Stromal cell of bone marrow (primary cell): ENCODE measurements at regions not wholly inside any gene's neighbourhood (a gene's known extent, or its start where the extent isn't known, plus 50 kb on each side); places are given as distances from the start of the nearest gene placed in this dataset.
"Not testable (repeated sequence)": the region's sequence is repeated elsewhere in the genome, so short reads cannot be mapped to it uniquely, and the experiment has no call there.

ENCODE experiments used
- DNase-seq: peaks from one replicate; pipeline ENCODE4 v3.0.0-alpha.2; 2012; ENCODE audit warnings: low read depth

- DNase-seq = no peak
These were observed 348.9 kb upstream of the SLC39A10 start for GRCh38 chr2:195308163-195308562.

DNA sequence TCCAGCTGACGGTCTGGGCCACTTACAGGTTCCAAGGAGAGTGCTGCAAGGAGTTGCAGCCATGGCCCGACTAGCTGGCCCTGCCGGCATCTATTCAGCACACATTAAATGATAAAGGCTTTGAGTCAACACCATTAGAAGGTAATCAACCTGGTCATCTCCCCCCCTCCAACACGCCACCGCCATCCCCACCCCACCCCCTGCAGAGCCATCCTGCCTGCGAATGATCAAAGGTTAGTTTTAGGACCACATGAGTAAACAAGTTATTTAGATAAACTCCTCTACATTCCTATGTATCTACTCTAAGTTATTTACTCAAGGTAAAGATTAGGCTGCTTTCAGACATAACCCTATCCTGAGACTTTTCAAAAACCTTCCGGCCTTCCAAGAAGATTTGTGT lies 349.3 kb upstream of the SLC39A10 start:
- DNase-seq = no peak

- no peak for DNase-seq
These were observed 352.7 kb upstream of the SLC39A10 start for GRCh38 chr2:195304310-195304709.

GRCh38 chr2:195300631-195301030 lies 356.4 kb upstream of the SLC39A10 start:
- no peak for DNase-seq

DNA sequence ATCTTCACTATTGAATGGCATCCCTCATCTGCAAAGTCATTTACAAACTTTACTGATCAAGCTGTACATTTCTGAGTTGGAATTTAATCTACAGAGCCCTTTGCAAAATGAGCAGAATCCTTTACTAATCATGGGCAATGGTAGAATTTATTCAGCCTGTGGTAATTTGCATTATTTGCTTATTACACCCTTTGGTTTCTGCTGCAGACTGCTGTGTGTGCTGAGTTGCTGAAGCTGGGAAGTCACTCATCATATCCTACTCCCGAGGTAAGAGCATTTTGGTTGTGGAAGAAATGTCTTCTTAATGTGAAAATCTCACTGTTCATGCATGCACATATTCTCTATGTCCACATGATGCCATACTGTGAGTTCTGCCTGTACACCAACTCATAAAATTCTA lies 357.4 kb upstream of the SLC39A10 start:
- DNase-seq = no peak

DNA sequence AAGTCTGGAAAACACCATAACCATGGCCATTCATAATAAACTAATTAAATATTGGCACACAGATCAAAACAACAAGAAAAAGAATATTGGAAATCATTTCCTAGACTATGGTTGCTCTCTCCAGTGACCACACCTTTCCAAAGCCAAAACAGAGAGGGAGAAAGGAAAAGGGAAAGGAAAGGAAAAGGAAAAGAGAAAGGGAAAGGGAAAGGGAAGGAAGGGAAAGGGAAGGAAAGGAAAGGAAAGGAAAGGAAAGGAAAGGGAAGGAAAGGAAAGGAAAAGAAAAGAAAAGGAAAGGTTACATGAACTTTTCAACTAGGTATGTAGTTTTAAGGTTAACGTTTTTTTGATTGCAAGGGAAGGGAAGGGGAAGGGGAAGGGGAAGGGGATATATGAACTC lies 360.5 kb upstream of the SLC39A10 start:
- no peak for DNase-seq

GRCh38 chr2:195289081-195289480 lies 367.9 kb upstream of the SLC39A10 start:
- no peak for DNase-seq

GRCh38 chr2:195279840-195280427 lies 377.1 kb upstream of the SLC39A10 start:
- no peak for DNase-seq

DNA sequence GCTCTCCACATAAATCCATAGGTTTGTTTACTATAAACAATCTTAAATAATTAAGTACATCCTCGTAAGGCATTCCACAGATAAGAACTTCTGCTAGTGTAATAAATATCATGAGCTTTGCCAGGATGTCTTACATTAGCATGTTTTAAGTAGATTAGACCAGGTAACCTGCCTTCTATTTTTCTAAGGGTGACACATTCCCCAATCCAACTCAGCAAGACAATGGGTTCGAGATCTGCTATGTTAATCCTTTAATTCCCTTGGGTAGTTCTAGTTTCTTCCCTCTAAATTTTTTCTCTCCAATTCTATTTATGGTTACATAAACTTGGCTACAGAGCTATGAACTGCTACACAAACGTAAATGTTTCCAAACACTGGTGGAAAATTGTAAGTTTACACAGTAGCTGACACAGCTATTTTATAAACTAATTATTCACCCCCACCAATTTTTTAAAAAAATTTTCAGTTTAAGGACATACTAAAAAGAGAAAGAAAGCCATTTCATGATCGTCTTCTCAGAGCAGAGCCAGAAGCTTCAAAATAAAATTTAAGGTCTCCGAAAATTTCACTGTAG lies 386.5 kb upstream of the SLC39A10 start:
- DNase-seq = no peak

DNA sequence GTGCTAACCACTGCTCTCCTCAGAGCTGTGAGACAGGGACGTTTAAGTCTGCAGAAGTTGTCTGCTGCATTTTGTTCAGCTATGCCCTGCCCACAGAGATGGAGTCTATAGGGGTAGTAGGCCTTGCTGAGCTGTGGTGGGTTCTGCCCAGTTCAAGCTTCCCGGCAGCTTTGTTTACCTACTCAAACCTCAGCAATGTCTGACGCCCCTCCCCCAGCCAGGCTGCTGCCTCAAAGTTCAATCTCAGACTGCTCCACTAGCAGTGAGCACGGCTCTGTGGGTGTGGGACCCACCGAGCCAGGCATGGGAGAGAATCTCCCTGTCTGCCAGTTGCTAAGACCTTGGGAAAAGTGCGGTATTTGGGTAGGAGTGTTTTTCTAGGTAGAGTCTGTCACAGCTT lies 387.8 kb upstream of the SLC39A10 start:
- no peak for DNase-seq

DNA sequence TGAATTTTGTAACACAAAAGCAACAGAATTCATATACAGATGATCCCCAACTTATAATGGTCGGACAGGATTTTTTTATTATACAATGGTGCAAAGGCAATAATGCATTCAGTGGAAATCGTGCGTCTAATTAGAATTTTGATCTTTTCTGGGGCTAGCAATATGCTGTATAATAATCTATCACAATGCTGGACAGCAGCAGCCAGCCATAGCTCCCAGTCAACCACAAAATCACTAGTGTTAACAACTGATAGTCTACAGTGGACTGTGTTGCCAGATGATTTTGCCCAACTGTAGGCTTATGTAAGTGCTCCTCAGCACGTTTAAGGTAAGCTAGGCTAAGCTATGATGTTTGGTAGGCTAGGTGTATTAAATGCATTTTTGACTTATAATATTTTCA lies 399.0 kb upstream of the SLC39A10 start:
- DNase-seq = no peak

DNA sequence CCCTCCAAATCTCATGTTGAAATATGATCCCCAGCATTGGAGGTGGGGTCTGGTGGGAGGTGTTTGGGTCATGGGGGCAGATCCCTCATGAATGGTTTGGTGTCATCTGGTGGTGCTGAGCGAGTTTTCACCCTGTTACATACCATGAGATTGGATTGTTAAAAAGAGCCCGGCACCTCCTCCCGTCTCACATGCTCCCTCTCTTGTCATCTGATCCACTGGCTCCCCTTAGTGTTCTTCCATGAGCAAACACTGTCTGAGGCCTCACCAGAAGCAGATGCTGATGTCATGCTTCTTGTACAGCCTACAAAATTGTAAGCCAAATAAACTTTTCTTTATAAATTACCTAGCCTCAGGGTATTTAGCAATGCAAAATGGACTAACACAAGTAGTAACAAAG lies 405.0 kb upstream of the SLC39A10 start:
- no peak for DNase-seq

DNA sequence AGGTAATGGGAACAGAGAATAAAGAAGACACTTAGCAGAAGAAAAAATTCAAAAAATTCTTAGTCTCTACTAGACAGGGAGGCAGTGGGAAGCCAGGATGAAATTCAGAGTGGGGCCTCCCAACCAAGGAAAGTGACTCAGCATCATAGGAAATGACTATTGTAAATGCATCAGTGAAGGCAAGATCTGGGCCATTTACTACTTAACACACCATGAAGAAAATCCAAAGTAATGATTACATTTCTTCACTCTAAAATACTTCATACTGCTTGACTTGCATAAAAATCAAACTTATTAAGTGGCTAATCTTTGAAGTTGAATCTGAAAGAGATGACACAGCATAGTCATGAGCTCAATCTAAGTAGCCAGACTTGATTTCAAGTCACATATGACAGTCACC lies 405.8 kb upstream of the SLC39A10 start:
- DNase-seq = no peak

- DNase-seq = no peak
These were observed 418.2 kb upstream of the SLC39A10 start for GRCh38 chr2:195238826-195239225.

GRCh38 chr2:195238379-195238778 lies 418.6 kb upstream of the SLC39A10 start:
- no peak for DNase-seq

GRCh38 chr2:195228547-195228946 lies 428.5 kb upstream of the SLC39A10 start:
- not testable (repeated sequence) for DNase-seq

- no peak for DNase-seq
These were observed 443.0 kb upstream of the SLC39A10 start for GRCh38 chr2:195214072-195214471.

DNA sequence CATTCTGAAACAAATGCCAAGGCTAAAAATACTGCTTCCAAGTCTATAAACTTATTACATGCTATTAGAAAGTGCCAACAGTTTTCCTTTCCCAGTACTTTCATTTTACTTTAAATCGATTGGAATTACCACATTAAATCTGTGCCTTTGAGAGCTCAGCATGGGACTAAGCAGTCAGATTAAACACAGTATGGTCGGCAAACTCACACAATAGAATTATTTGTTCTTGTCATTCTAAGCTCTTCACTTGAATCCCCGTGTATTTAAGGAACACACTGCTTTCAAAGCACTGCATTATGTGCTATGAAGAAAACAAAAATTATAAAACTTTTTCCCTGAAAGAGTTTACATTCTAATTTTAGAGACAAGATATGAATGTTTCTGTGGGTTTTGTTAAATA lies 444.4 kb upstream of the SLC39A10 start:
- DNase-seq = no peak

DNA sequence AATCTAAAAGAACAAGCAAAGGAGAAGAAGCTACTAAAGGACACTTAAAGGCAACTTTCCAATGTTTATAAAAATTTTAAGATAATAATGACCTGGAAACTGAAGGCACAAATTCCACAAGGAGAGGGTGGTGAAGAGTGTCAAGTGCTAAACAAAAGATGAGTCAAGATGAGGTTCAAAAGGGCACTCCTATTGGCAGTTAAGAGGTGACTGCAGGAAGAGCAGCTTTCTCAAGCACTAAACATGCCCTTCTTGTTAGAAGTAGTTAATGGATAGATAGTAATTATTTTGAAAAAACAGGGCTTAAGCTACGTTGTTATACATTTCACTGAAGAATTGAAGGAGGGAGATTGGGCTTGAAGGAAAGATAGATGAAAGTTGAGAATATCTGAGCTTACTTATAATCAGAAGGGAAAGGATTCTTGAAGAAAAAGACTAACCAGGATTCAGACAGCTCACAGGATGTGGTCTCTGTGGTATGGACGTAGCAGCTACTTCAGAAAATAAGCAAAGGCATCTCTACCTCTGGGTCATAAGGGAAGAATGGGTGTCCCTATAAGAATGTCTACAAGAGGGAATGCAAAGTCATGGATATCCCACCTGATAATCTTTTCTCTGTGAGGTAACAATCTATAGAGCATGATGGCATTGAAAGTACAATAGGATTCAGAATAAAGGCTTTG lies 454.7 kb upstream of the SLC39A10 start:
- no peak for DNase-seq

- no peak for DNase-seq
These were observed 457.2 kb upstream of the SLC39A10 start for GRCh38 chr2:195199864-195200263.

GRCh38 chr2:195181059-195181705 lies 475.8 kb upstream of the SLC39A10 start:
- DNase-seq = no peak

- DNase-seq = no peak
These were observed 488.7 kb upstream of the SLC39A10 start for GRCh38 chr2:195168369-195168768.

DNA sequence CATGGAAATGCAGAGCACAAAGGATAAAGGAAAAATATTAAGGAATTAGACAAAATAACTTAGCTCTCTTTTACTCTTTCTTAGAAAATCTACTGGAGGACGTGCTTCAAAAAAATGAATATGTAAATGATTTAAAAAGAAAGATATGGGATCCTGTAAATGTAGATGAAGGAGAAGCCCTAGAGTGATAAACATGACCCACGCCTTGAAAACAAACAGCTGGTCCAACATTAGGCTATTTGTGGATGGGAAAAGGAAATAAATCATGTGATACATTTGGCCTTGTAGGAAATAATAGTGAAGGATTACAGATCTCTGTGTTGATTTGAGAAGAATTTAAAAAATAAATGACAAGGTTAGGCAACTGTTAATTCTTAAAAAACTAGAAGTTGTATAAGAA lies 492.1 kb upstream of the SLC39A10 start:
- DNase-seq = no peak
